Breast epithelium (tissue), 4 donors: ENCODE measurements at regions not wholly inside any gene's neighbourhood (a gene's known extent, or its start where the extent isn't known, plus 50 kb on each side); places are given as distances from the start of the nearest gene placed in this dataset.

Source experiments
- DNase-seq, 2 donors: peaks; one replicate each; pipeline ENCODE4 v3.0.0-alpha.2; 2019; ENCODE audit warnings: low spot score in 2 of 2
- H3K27ac ChIP-seq, 2 donors: fragments of 200-600 bp; sonication (generic) in 1 of 2; one replicate each; pipeline ENCODE4 v1.5.1; 2016 to 2019; ENCODE audit warnings: mild to moderate bottlenecking in 1 of 2
- H3K27me3 ChIP-seq, 2 donors: fragments of 200-600 bp; sonication (generic) in 1 of 2; one replicate each; pipeline versions ENCODE4 v1.5.1 to v1.6.0; 2017 to 2019; ENCODE audit warnings: control low read depth in 1 of 2, mild to moderate bottlenecking in 1 of 2
- H3K36me3 ChIP-seq: fragments of 200-600 bp; one replicate; pipeline ENCODE4 v1.5.1; 2019
- H3K4me1 ChIP-seq, 2 donors: fragments of 200-600 bp; sonication (generic); one replicate each; pipeline ENCODE4 v1.5.1; 2016 to 2019; ENCODE audit warnings: control low read depth in 1 of 2
- H3K4me3 ChIP-seq, 3 donors: fragments of 200-600 bp; sonication (generic); 1 replicate in 2 of 3; 2 replicates in 1 of 3; pipeline ENCODE4 v1.5.1; 2016 to 2019; ENCODE audit warnings: mild to moderate bottlenecking in 3 of 3, moderate library complexity in 2 of 3
- H3K9me3 ChIP-seq, 2 donors: fragments of 200-600 bp; sonication (generic) in 1 of 2; one replicate each; pipeline ENCODE4 v1.5.1; 2016 to 2019; ENCODE audit warnings: control low read depth in 1 of 2
- CTCF ChIP-seq, 3 donors: fragments of 450-650 bp; IDR thresholded peaks; one replicate each; pipeline ENCODE4 v1.5.1; 2016 to 2017; ENCODE audit warnings: antibody characterized with exemption in 3 of 3, mild to moderate bottlenecking in 3 of 3, moderate library complexity in 3 of 3
- POLR2A ChIP-seq: fragments of 450-650 bp; IDR thresholded peaks from one replicate; pipeline ENCODE4 v1.6.1; 2016; ENCODE audit warnings: antibody characterized with exemption, mild to moderate bottlenecking, moderate library complexity
- POLR2AphosphoS5 ChIP-seq, 3 donors: sonication (generic); formaldehyde crosslinking; IDR thresholded peaks; one replicate each; pipeline ENCODE4 v1.6.1; 2017; ENCODE audit warnings: antibody characterized with exemption in 3 of 3
- intact Hi-C: fragments of 100-400 bp; cut with DNase I; formaldehyde crosslinking; loops from one replicate; pipeline ENCODE4 v1.15.1; 2023; ENCODE audit warnings: low total_unique reads

- no peak overlapping the region for H3K27ac ChIP-seq
- no peaks in the 10 kb centered on the region for H3K4me1 ChIP-seq
- intact Hi-C loops = no loop called here
- no peaks in the 10 kb centered on the region for H3K36me3 ChIP-seq
- H3K4me3 ChIP-seq = no peak overlapping the region
- no peak for DNase-seq
- no peaks in the 10 kb centered on the region for H3K9me3 ChIP-seq
- no peak for TF ChIP-seq POLR2A
- no peak for TF ChIP-seq POLR2AphosphoS5 (IDR thresholded peaks at IDR 0.05)
- no peak for TF ChIP-seq CTCF (IDR thresholded peaks at IDR 0.05)
- H3K27me3 ChIP-seq = no peaks in the 10 kb centered on the region
These were observed 156.4 kb downstream of the FGF18 start for GRCh38 chr5:171575808-171576207.

- no peak for DNase-seq
- Histone ChIP-seq H3K4me3 (no peak overlapping the region), H3K9me3 (no peaks in the 10 kb centered on the region), H3K27me3 (no peaks in the 10 kb centered on the region), H3K27ac (no peak overlapping the region), H3K36me3 (no peaks in the 10 kb centered on the region), H3K4me1 (no peaks in the 10 kb centered on the region)
- intact Hi-C loops = no loop called here
- TF ChIP-seq CTCF (IDR thresholded peaks at IDR 0.05) (no peak), POLR2AphosphoS5 (IDR thresholded peaks at IDR 0.05) (no peak)
These were observed 157.8 kb downstream of the FGF18 start for GRCh38 chr5:171577042-171577758.

- DNase-seq = no peak
These were observed 158.8 kb downstream of the FGF18 start for GRCh38 chr5:171578049-171578828.

GRCh38 chr5:171578829-171579491 is 159.5 kb downstream of the FGF18 start:
- Histone ChIP-seq H3K4me3 (no peak overlapping the region), H3K27ac (peak overlapping the region in 1 of 2 donors; percentile 1), H3K4me1 (no peaks in the 10 kb centered on the region), H3K27me3 (no peaks in the 10 kb centered on the region), H3K36me3 (no peaks in the 10 kb centered on the region), H3K9me3 (no peaks in the 10 kb centered on the region)
- no peak for DNase-seq
- intact Hi-C loops = no loop called here
- TF ChIP-seq CTCF (IDR thresholded peaks at IDR 0.05) (no peak), POLR2AphosphoS5 (IDR thresholded peaks at IDR 0.05) (peak in 1 of 3 donors; percentile 74), POLR2A (no peak)

More at GRCh38 chr5:171578049-171578828, 158.8 kb downstream of the FGF18 start:
- TF ChIP-seq POLR2A = no peak
- Histone ChIP-seq H3K4me3 (no peak overlapping the region), H3K27me3 (no peaks in the 10 kb centered on the region), H3K27ac (peak overlapping the region in 1 of 2 donors; percentile 1), H3K4me1 (no peaks in the 10 kb centered on the region), H3K36me3 (no peaks in the 10 kb centered on the region), H3K9me3 (no peaks in the 10 kb centered on the region)
- intact Hi-C loops = no loop called here

- no peaks in the 10 kb centered on the region for H3K4me1 ChIP-seq
- H3K27me3 ChIP-seq = no peaks in the 10 kb centered on the region
- DNase-seq = no peak
- H3K9me3 ChIP-seq = no peaks in the 10 kb centered on the region
- intact Hi-C loops = loop anchor here (10.0 kb wide), 1 partner anchor 1955 kb away; no protein-coding TSS in a partner anchor
- TF ChIP-seq POLR2A (no peak), POLR2AphosphoS5 (IDR thresholded peaks at IDR 0.05) (no peak), CTCF (IDR thresholded peaks at IDR 0.05) (no peak)
- no peak overlapping the region for H3K4me3 ChIP-seq
- no peak overlapping the region for H3K27ac ChIP-seq
- no peaks in the 10 kb centered on the region for H3K36me3 ChIP-seq
These were observed 160.5 kb downstream of the FGF18 start for GRCh38 chr5:171579976-171580411.
